Stimulated activated memory B cell treated with anti-CD40 and anti-IgM and Interleukin-4, amounts not matched to agents 10 μg/mL and 1 μg/mL and 100 μg/mL, for 72 hours (primary cell): ENCODE measurements at regions not wholly inside any gene's neighbourhood (a gene's known extent, or its start where the extent isn't known, plus 50 kb on each side); places are given as distances from the start of the nearest gene placed in this dataset.

Experiments
- ATAC-seq: fragments of 150-1000 bp; cut with Tn5 transposase; 2 replicates; pipeline ENCODE4 v1.10.0; 2021
- H3K27ac Mint-ChIP-seq: one replicate; pipeline ENCODE4 v1.8.0; 2022; ENCODE audit warnings: mild to moderate bottlenecking, mixed read lengths
- H3K27me3 Mint-ChIP-seq: one replicate; pipeline ENCODE4 v1.8.0; 2022; ENCODE audit warnings: mixed read lengths
- H3K36me3 Mint-ChIP-seq: one replicate; pipeline ENCODE4 v1.8.0; 2022; ENCODE audit warnings: mixed read lengths
- H3K4me1 Mint-ChIP-seq: one replicate; pipeline ENCODE4 v1.8.0; 2022; ENCODE audit warnings: mixed read lengths
- H3K4me3 Mint-ChIP-seq: one replicate; pipeline ENCODE4 v1.8.0; 2022; ENCODE audit warnings: mild to moderate bottlenecking, moderate library complexity, mixed read lengths
- H3K9me3 Mint-ChIP-seq: one replicate; pipeline ENCODE4 v1.8.0; 2022; ENCODE audit warnings: mixed read lengths

DNA sequence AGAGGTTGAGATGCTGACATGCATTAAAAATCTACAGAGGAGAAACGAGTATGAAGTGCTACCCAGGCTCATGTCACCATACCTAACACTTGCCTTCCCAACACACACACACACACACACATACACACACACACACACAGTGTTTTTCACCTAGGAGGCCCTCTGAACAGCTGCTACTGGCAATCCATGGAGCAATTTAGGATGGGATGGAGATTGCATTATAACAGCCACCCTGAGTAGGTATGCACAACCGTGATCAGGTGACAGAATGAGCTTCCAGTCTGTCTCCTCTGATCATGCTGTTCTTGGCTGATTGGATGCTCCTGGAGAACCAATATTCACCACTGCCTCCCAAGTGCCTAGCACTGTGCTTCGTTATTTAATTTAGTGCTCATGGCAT lies 528.5 kb upstream of the CDH5 start:
- Mint-ChIP-seq H3K4me1 (no peaks in the 10 kb centered on the region), H3K9me3 (peaks cover 4% of the 10 kb centered on the region), H3K27ac (no peak overlapping the region), H3K36me3 (no peaks in the 10 kb centered on the region), H3K4me3 (no peak overlapping the region), H3K27me3 (no peaks in the 10 kb centered on the region)
- no peak for ATAC-seq

DNA sequence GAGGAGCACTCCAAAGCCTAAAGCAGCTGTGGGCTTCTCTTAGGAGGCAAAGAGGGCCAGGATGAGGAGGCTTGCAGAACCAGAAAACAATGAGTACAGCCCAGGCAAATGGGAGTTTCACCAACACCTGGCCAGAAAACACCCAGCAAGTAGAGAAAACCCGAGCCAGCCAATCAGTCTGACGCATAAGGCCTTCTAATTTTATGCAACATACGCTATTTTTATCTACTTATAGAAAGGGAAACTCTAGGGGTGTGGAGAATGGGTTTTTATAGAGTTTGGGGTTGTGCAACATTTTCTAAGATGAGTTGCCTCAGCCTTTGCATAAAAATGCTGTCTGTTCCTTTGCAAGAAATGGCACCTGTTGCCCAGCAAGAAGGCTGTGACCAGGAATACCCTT lies 529.0 kb upstream of the CDH5 start:
- peaks cover 2% of the 10 kb centered on the region for H3K9me3 Mint-ChIP-seq
- no peaks in the 10 kb centered on the region for H3K36me3 Mint-ChIP-seq
- no peaks in the 10 kb centered on the region for H3K27me3 Mint-ChIP-seq
- H3K4me3 Mint-ChIP-seq, result no peak overlapping the region
- ATAC-seq, result no peak
- no peaks in the 10 kb centered on the region for H3K4me1 Mint-ChIP-seq
- H3K27ac Mint-ChIP-seq, result no peak overlapping the region

DNA sequence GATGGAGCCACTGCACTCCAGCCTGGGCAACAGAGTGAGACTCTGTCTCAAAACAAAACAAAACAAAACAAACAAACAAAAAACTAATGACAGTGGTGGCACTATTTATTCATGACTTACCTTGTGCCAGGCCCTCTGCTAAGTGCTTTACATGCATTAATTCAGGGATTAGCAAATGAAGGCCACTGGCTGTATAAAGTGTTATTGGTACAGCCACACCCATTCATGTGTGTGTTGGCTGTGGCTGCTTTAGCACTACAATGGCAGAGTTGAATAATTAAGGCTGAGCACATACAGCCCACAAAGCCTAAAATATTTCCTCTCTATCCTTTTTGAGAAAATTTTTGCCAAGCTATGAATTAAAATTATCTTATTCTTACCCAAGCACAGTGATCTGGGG lies 531.8 kb upstream of the CDH5 start:
- H3K9me3 Mint-ChIP-seq, result no peaks in the 10 kb centered on the region
- H3K4me1 Mint-ChIP-seq, result no peaks in the 10 kb centered on the region
- H3K4me3 Mint-ChIP-seq, result no peak overlapping the region
- no peaks in the 10 kb centered on the region for H3K27me3 Mint-ChIP-seq
- no peak for ATAC-seq
- H3K27ac Mint-ChIP-seq, result no peak overlapping the region
- H3K36me3 Mint-ChIP-seq, result no peaks in the 10 kb centered on the region

DNA sequence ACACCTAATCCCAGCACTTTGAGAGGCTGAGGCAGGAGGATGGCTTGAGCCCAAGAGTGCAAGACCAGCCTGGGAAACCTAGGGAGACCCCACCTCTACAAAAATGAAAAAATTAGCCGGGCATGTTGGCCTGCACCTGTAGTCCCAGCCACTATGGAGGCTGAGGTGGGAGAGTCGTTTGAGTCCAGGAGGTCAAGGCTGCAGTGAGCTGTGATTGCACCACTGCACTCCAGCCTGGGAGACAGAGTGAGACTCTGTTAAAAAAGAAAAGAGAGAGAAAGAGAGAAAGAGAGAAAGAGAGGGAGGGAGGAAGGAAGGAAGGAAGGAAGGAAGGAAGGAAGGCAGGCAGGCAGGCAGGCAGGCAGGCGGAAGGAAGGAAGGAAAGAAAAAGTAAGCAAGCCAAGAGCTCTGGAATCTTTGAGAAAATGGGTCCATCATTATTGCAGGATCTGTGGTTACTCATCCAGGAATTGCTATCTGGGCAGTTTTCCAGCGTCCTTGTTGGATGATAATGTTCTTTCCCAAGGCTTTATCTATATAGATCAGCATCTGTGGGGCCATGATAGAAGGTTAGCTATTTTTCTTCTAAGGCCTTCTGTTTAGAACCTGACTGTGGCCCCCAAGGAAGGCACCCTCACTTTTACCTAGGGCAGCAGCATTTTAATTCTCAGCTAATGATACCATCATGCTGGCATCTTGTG lies 533.2 kb upstream of the CDH5 start:
- H3K27ac Mint-ChIP-seq, result no peak overlapping the region
- no peak overlapping the region for H3K4me3 Mint-ChIP-seq
- no peak for ATAC-seq
- no peaks in the 10 kb centered on the region for H3K4me1 Mint-ChIP-seq
- H3K27me3 Mint-ChIP-seq, result no peaks in the 10 kb centered on the region
- no peaks in the 10 kb centered on the region for H3K36me3 Mint-ChIP-seq
- no peaks in the 10 kb centered on the region for H3K9me3 Mint-ChIP-seq

DNA sequence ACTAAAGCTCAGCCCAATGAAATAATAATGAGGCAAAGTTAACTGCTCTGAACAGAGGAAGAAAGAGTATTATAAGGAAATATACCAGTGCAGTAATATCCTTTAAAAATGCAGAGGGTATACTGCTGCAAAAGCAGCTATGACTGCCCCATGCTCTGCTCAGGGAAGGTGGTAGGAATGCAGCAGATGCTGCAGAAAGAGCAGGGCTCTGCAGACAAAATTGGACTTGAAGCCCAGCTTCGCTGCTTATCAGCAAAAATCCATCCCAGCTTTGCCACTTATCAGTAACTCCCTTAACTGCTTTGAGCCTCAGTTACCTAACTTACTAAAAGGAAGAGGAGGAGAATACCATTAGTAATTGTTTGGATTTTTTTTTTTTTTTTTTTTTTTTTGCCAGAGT lies 533.8 kb upstream of the CDH5 start:
- H3K4me3 Mint-ChIP-seq, result no peak overlapping the region
- no peaks in the 10 kb centered on the region for H3K27me3 Mint-ChIP-seq
- no peaks in the 10 kb centered on the region for H3K9me3 Mint-ChIP-seq
- H3K27ac Mint-ChIP-seq, result no peak overlapping the region
- H3K4me1 Mint-ChIP-seq, result no peaks in the 10 kb centered on the region
- ATAC-seq, result no peak
- no peaks in the 10 kb centered on the region for H3K36me3 Mint-ChIP-seq

DNA sequence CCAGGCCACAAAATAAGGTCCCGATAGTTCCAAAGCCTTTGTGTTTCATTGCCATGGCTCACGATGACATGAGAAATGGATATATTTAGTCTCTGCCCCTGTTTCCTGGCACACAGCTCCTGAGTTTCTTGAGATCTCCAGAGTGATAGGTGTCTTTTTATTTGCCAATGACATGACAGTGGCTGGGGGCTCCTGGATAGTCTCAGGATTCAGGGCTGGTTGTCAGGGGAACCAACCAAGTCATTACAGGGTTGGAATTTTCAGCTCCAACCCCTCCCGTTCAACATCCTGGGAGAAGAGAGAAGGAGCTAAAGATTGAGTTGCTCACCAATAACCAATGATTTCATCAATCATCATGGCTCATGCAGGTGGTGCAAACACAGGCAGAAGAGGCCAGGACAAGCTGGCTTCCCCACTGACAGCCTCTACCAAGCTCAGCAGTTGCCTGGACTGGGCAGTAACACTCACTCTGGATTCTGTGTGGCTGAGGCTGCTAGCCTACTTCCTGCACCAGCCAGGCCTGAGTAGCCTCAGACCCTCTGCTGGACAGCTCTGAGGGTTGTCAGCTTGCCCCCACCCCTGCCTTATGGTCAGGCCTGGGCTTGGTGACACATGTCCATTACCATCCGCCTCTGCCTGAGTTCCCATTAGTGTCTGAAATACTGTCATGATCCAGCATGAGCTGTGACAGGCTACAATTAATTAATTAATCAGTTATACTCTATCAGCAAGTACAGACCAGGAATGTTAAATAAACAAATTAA lies 534.4 kb upstream of the CDH5 start:
- no peaks in the 10 kb centered on the region for H3K4me1 Mint-ChIP-seq
- H3K27me3 Mint-ChIP-seq, result no peaks in the 10 kb centered on the region
- H3K27ac Mint-ChIP-seq, result no peak overlapping the region
- no peaks in the 10 kb centered on the region for H3K9me3 Mint-ChIP-seq
- ATAC-seq, result no peak
- no peaks in the 10 kb centered on the region for H3K36me3 Mint-ChIP-seq
- no peak overlapping the region for H3K4me3 Mint-ChIP-seq

DNA sequence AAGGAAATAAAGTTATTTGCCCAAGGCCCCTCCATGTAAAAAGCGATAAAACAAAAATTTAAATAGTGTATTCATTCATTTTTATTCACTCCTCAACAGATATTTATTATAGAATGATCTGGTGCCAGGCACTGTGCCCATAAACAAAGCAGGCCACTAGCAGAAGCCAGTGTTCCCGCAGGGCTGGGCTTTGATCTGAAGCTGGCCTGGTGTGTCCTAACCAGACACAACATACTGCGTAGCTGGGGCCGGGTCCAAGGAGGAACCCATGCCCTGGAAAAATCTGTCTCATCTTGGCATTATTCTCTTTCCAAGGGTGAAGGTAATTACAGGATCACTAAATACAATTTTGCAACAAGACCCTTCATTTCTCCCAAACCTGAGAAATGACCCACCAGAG lies 537.4 kb upstream of the CDH5 start:
- Mint-ChIP-seq H3K4me1 (no peaks in the 10 kb centered on the region), H3K27ac (no peak overlapping the region), H3K36me3 (no peaks in the 10 kb centered on the region), H3K4me3 (no peak overlapping the region), H3K9me3 (no peaks in the 10 kb centered on the region), H3K27me3 (no peaks in the 10 kb centered on the region)
- ATAC-seq, result no peak

DNA sequence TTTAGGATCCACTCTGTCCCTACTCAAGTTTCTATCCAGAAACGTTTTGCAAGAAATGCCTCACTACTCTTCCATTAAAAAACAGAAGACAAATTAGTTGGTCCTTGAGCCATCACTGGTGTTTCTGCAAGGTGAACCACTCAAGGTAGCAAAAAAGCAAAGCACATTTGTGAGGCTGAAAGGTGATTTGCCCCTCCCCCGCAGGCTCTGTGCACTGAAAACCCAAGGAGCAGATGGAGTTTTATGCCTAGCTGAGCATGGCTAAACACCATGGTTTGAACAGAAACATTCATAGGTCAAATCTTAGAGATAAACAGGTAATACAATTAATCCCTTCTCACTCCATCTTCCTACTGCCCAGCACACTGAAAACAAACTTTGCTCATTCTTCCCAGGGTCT lies 538.2 kb upstream of the CDH5 start:
- no peaks in the 10 kb centered on the region for H3K36me3 Mint-ChIP-seq
- H3K4me3 Mint-ChIP-seq, result no peak overlapping the region
- no peaks in the 10 kb centered on the region for H3K9me3 Mint-ChIP-seq
- no peaks in the 10 kb centered on the region for H3K4me1 Mint-ChIP-seq
- no peak for ATAC-seq
- no peak overlapping the region for H3K27ac Mint-ChIP-seq
- H3K27me3 Mint-ChIP-seq, result no peaks in the 10 kb centered on the region

DNA sequence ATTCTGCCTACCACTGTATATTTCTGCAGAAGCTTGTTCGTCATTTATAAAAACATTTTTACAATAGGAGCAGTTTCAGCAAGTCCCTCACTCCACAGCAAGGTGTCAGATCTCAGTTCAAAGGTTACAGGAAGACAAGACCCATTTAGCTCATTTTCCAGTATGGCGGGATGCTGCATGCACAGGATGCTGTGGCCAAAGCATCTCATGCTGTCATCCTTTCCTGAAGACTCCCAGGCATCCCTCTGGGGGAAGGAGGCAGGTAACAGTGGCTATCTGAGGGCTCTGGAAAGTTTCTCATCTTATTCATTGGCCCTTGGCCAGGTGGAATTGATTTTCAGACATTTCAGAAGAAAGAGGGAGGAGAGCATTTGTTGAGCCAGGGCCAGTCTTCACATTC lies 539.3 kb upstream of the CDH5 start:
- no peak overlapping the region for H3K27ac Mint-ChIP-seq
- no peaks in the 10 kb centered on the region for H3K27me3 Mint-ChIP-seq
- no peak overlapping the region for H3K4me3 Mint-ChIP-seq
- no peaks in the 10 kb centered on the region for H3K36me3 Mint-ChIP-seq
- no peak for ATAC-seq
- no peaks in the 10 kb centered on the region for H3K9me3 Mint-ChIP-seq
- no peaks in the 10 kb centered on the region for H3K4me1 Mint-ChIP-seq

DNA sequence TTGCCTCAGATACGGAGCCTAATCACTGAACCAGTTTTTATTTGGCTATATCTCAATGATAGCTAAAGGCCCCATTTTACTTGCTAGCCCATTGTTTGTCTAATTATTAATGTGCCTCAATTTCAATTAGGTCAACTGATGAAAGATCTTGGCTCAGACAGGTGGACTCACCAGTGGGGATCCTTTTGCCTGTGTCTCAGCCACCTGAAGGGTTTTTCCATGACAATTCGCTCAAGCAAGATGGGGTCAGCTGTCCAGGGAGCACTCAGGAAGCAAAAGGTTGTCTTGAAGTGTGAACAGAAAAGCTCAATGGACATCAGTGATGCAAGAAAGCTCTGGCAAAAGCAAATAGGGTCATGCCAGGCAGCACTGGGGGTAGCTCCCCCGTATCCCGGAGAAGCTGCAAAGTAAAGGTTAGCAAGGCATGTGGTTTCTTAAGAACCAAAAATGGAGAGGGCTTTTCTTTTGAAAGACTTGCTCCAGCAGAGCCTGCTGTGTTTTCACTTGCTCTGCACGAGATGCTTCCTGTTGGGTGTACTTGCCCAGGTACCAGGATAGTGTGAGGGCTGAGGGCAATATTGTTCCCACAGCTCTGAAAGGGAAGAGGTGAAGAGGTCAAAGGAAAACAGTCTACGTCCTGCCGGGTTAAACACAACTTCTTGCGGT lies 541.2 kb upstream of the CDH5 start:
- no peak overlapping the region for H3K4me3 Mint-ChIP-seq
- no peaks in the 10 kb centered on the region for H3K36me3 Mint-ChIP-seq
- no peaks in the 10 kb centered on the region for H3K9me3 Mint-ChIP-seq
- H3K27ac Mint-ChIP-seq, result no peak overlapping the region
- no peaks in the 10 kb centered on the region for H3K27me3 Mint-ChIP-seq
- ATAC-seq, result no peak
- no peaks in the 10 kb centered on the region for H3K4me1 Mint-ChIP-seq

DNA sequence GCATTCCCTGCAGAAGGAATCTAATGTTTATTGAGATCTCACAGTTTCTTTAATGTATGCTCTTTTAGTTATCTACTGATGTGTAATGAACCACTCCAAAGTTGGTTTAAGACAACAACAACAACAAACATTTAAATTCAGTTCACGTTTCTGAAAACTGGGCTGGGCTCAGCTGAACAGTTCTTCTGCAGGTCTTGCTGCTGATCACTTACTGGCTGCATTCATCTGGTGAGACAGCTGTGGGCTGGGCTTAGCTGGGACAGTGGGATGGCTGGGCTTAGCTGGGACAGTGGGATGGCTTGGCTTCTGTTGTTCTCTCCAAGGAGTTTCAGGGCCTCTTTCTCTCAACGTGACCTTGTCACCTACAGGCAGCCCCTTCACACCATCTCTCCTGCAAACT lies 544.3 kb upstream of the CDH5 start:
- no peaks in the 10 kb centered on the region for H3K4me1 Mint-ChIP-seq
- no peaks in the 10 kb centered on the region for H3K27me3 Mint-ChIP-seq
- ATAC-seq, result no peak
- H3K27ac Mint-ChIP-seq, result no peak overlapping the region
- H3K9me3 Mint-ChIP-seq, result no peaks in the 10 kb centered on the region
- no peaks in the 10 kb centered on the region for H3K36me3 Mint-ChIP-seq
- no peak overlapping the region for H3K4me3 Mint-ChIP-seq

DNA sequence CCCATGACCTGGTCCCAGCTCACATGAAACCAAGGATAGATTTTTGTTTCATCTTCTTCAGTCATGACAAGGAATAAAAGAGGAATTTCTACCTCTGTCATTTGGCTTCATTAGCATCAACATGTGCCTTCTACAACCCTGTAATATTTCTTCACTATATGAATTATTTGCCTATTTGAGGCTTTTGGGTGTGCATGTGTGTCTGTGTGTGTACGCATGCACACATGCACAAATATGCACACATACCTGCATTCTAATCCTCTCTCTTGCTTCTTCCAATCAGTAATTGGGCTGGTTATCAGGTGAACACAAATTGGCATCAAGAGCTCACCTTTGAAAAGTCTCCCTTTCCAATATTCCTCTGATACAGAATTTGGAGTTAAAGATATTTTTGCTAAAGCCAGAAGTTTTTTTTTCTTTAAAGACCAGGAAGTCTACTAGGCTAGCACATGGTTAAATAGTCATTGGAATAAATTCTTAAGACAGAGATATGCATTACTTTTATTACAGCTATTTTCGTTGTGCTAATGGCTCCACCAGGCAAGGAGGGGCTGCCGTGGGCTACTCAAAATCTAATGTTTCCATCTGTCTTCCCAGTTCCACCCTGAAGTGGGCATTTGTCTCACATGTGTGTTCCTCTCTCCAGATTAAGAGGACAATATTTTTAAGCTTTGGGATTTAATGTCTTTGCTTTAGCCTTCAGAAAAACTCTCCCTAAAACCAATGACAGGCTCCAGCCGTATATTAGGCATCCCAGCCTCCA lies 547.2 kb upstream of the CDH5 start:
- no peaks in the 10 kb centered on the region for H3K27me3 Mint-ChIP-seq
- H3K9me3 Mint-ChIP-seq, result no peaks in the 10 kb centered on the region
- H3K36me3 Mint-ChIP-seq, result no peaks in the 10 kb centered on the region
- H3K27ac Mint-ChIP-seq, result no peak overlapping the region
- no peak overlapping the region for H3K4me3 Mint-ChIP-seq
- no peaks in the 10 kb centered on the region for H3K4me1 Mint-ChIP-seq
- no peak for ATAC-seq

DNA sequence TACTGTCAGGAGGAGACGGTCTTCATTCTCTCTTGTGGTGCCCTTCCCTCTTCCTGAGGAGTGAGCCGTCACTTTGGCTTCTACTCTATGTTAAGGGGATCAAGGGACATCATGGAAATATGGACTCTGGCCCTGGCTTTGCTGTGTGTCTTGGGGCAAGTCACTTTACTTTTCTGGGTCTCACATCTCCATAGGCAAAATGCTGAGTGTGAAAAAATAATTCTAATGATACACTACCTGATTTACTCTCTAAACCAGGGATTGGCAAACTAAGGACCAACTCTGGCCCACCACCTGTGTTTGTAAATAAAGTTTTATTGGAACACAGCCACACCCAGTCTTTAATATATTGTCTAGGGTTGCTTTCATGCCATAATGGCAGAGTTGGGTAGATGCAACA lies 548.7 kb upstream of the CDH5 start:
- no peaks in the 10 kb centered on the region for H3K4me1 Mint-ChIP-seq
- no peaks in the 10 kb centered on the region for H3K27me3 Mint-ChIP-seq
- H3K9me3 Mint-ChIP-seq, result no peaks in the 10 kb centered on the region
- ATAC-seq, result no peak
- no peak overlapping the region for H3K4me3 Mint-ChIP-seq
- H3K36me3 Mint-ChIP-seq, result no peaks in the 10 kb centered on the region
- no peak overlapping the region for H3K27ac Mint-ChIP-seq

DNA sequence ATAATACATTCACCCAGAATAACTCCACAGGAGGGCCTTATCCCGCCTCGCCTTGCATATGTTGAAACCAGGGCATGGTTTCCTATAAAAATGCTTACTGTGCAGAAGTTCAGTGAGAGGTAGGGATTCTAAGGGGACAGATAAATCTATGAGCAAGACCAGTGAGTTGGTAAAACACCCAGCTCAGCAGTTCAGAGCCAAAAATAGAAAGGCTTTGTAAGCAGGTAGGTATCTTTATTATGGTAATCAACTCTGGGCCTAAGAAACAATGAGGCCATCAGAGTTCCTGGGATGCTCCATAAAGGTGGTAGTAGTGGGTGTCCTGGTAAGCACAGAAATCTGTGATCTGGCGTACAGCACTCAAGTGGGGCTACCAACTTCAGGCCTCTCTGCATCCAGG lies 549.4 kb upstream of the CDH5 start:
- H3K4me1 Mint-ChIP-seq, result no peaks in the 10 kb centered on the region
- no peak overlapping the region for H3K4me3 Mint-ChIP-seq
- no peak for ATAC-seq
- no peaks in the 10 kb centered on the region for H3K36me3 Mint-ChIP-seq
- H3K27me3 Mint-ChIP-seq, result no peaks in the 10 kb centered on the region
- H3K27ac Mint-ChIP-seq, result no peak overlapping the region
- no peaks in the 10 kb centered on the region for H3K9me3 Mint-ChIP-seq

DNA sequence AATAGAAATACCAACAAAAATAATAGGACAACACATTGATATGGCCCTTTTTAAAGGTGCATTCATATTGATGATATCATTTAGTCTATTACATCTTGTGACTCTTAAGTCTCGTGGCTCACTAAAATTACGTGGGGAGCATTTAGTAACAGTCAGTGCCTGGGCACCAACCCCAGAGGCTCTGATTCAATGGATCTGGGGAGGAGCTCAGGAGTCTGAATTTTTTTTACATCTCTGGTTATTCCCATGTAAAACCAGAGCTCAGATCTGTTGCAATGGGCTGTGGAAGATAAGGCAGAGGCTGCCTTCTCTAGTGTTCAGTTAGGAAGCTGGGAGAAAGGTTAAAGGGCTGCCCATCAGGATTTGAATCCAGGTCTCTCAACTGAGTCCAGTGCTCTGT lies 549.9 kb upstream of the CDH5 start:
- no peaks in the 10 kb centered on the region for H3K36me3 Mint-ChIP-seq
- H3K4me1 Mint-ChIP-seq, result no peaks in the 10 kb centered on the region
- no peaks in the 10 kb centered on the region for H3K27me3 Mint-ChIP-seq
- no peak overlapping the region for H3K27ac Mint-ChIP-seq
- no peaks in the 10 kb centered on the region for H3K9me3 Mint-ChIP-seq
- no peak overlapping the region for H3K4me3 Mint-ChIP-seq
- no peak for ATAC-seq
